ENCODE measurements at regions not wholly inside any gene's neighbourhood (a gene's known extent, or its start where the extent isn't known, plus 50 kb on each side); places are given as distances from the start of the nearest gene placed in this dataset.

DNA sequence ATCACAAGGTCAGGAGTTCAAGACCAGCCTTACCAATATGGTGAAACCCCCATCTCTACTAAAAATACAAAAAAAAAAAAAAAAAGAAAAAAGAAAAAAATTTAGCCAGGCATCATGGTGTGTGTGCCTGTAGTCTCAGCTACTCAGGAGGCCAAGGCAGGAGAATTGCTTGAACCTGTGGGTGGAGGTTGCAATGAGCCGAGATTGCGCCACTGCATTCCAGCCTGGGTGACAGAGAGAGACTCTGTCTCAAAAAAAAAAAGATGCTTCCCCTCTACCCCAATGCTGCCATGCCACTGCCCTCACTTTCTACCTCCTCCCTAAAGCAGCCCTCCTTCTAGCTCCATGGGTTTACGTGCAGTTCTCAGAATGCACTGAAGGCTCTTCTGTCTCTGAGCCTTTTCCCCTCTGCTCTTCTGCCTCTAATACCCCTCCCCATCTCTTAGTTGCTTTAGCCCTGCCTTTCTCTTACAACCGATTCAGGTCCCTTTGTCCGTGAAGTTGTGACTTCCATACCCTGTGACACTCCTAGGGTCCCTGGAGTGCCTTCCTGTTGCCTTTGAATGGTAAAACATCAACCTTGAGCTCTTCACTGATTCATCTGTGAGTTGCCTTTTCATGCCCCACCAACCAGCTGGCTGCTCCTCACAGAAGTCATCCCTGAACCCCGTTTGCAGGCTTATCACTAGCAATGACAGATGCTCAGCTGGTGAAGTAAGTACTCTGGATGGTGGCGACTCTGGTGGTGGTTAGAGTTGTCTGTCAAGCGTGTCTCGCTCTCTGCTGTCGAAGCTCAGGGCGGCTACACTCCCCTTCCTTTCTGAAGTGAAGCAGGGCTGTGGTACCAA is 234.9 kb downstream of the RHOU start:
- TF ChIP-seq, protein P1, sequence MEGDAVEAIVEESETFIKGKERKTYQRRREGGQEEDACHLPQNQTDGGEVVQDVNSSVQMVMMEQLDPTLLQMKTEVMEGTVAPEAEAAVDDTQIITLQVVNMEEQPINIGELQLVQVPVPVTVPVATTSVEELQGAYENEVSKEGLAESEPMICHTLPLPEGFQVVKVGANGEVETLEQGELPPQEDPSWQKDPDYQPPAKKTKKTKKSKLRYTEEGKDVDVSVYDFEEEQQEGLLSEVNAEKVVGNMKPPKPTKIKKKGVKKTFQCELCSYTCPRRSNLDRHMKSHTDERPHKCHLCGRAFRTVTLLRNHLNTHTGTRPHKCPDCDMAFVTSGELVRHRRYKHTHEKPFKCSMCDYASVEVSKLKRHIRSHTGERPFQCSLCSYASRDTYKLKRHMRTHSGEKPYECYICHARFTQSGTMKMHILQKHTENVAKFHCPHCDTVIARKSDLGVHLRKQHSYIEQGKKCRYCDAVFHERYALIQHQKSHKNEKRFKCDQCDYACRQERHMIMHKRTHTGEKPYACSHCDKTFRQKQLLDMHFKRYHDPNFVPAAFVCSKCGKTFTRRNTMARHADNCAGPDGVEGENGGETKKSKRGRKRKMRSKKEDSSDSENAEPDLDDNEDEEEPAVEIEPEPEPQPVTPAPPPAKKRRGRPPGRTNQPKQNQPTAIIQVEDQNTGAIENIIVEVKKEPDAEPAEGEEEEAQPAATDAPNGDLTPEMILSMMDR (conservative IDR thresholded peaks at IDR 0.05), result no peak
- no peak for TF ChIP-seq EZH2 (IDR thresholded peaks at IDR 0.05; ENCODE audit: low read depth)

All from PC-9 (cell line).